ENCODE measurements at regions not wholly inside any gene's neighbourhood (a gene's known extent, or its start where the extent isn't known, plus 50 kb on each side); places are given as distances from the start of the nearest gene placed in this dataset.

DNA sequence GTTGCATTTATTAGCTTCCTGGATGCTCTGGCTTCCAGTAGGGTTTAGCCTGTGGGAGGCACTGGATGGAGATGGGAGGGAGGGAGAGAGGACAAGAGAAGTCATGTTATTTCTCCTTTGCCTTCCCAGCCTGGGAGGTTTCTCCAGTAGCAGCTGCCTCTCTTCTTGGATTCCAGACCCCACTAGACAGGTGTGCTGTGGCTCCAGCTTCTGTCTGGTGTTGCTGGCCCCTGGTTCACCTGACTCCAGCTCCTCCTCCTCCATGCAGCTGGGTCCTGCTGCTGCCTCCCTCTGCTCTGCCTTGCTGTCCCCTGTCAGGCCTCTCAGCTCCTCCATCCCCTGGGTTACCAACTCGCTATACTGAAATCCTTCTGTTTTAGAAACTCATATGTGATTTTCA lies 188.9 kb upstream of the TNP1 start:
- no peak for TF ChIP-seq ZNF331 (CRISPR knock-in tag; IDR thresholded peaks at IDR 0.05; ENCODE audit: low read depth)
- TF ChIP-seq NANOG (IDR thresholded peaks at IDR 0.05; ENCODE audit: borderline replicate concordance) = no peak
- no peak overlapping the region for H3K27ac ChIP-seq (ENCODE audit: low read depth)
- H3K4me2 ChIP-seq = no peak overlapping the region
- DNase-seq (ENCODE audit: low spot score) (no peak), ATAC-seq (peak; percentile 41; the same call in 2 of the 3 replicates)
- no peaks in the 10 kb centered on the region for H4K20me1 ChIP-seq (replicated peaks; ENCODE audit: insufficient read depth)
- no peaks in the 10 kb centered on the region for H3K27me3 ChIP-seq (ENCODE audit: insufficient read depth)
- Mint-ChIP-seq H3K4me3 (no peak overlapping the region), H3K27ac (no peak overlapping the region), H3K36me3 (ENCODE audit: low read depth) (no peaks in the 10 kb centered on the region), H3K9me3 (no peaks in the 10 kb centered on the region), H3K27me3 (ENCODE audit: insufficient read depth, low read depth, poor library complexity) (no peaks in the 10 kb centered on the region), H3K4me1 (peaks cover 9% of the 10 kb centered on the region)
- H3K9me2 ChIP-seq (ENCODE audit: insufficient read depth) = peaks cover 13% of the 10 kb centered on the region; the same call in 1 of the 2 replicates
- H3K4me3 ChIP-seq = no peak overlapping the region
- no peaks in the 10 kb centered on the region for H3K79me2 ChIP-seq (replicated peaks; ENCODE audit: insufficient read depth)
- no peaks in the 10 kb centered on the region for H3K36me3 ChIP-seq (ENCODE audit: insufficient read depth)
- H3K4me1 ChIP-seq (ENCODE audit: insufficient read depth) = no peaks in the 10 kb centered on the region
- H3F3A ChIP-seq (replicated peaks; ENCODE audit: low read depth) = no peaks in the 10 kb centered on the region
- peak overlapping the region; percentile 85; the same call in 1 of the 2 replicates for H2AFZ ChIP-seq

DNA sequence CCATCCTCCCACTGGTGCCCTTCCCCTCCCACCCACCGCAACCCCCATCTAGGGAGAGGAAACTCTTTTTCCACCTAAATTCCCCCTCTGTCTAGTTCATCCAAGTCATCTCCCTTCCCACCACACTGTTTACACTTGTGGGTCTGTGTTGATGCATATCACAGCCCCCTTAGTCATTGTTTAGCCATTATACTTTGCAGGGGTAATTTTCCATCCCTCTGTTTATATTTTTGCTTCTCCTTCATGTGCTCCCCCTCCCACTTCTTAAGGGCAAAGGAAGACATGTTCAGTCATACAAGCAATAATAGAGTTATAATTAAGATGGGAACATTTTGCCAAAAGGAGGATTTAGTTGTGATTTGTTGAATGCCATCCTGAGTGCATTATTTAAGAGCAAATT lies 187.8 kb upstream of the TNP1 start:
- peaks cover 11% of the 10 kb centered on the region; the same call in 1 of the 2 replicates for H3K9me2 ChIP-seq (ENCODE audit: insufficient read depth)
- H3K36me3 ChIP-seq (ENCODE audit: insufficient read depth) = no peaks in the 10 kb centered on the region
- Mint-ChIP-seq H3K27ac (no peak overlapping the region), H3K36me3 (ENCODE audit: low read depth) (no peaks in the 10 kb centered on the region), H3K4me3 (no peak overlapping the region), H3K4me1 (peaks cover 9% of the 10 kb centered on the region), H3K9me3 (no peaks in the 10 kb centered on the region), H3K27me3 (ENCODE audit: insufficient read depth, low read depth, poor library complexity) (no peaks in the 10 kb centered on the region)
- H3K79me2 ChIP-seq (replicated peaks; ENCODE audit: insufficient read depth) = no peaks in the 10 kb centered on the region
- H3K27me3 ChIP-seq (ENCODE audit: insufficient read depth) = no peaks in the 10 kb centered on the region
- no peak overlapping the region for H3K4me2 ChIP-seq
- DNase-seq (ENCODE audit: low spot score) = no peak
- H2AFZ ChIP-seq = no peak overlapping the region
- no peaks in the 10 kb centered on the region for H3F3A ChIP-seq (replicated peaks; ENCODE audit: low read depth)
- H3K27ac ChIP-seq (ENCODE audit: low read depth) = no peak overlapping the region
- no peaks in the 10 kb centered on the region for H3K4me1 ChIP-seq (ENCODE audit: insufficient read depth)
- H3K4me3 ChIP-seq = no peak overlapping the region
- no peak for ATAC-seq
- H4K20me1 ChIP-seq (replicated peaks; ENCODE audit: insufficient read depth) = no peaks in the 10 kb centered on the region
- TF ChIP-seq CREB1 (CRISPR knock-in tag; IDR thresholded peaks at IDR 0.05; ENCODE audit: low read depth) = no peak
- TF ChIP-seq STAT1 (IDR thresholded peaks at IDR 0.05; ENCODE audit: unreplicated experiment) = no peak
- TF ChIP-seq, protein P1, sequence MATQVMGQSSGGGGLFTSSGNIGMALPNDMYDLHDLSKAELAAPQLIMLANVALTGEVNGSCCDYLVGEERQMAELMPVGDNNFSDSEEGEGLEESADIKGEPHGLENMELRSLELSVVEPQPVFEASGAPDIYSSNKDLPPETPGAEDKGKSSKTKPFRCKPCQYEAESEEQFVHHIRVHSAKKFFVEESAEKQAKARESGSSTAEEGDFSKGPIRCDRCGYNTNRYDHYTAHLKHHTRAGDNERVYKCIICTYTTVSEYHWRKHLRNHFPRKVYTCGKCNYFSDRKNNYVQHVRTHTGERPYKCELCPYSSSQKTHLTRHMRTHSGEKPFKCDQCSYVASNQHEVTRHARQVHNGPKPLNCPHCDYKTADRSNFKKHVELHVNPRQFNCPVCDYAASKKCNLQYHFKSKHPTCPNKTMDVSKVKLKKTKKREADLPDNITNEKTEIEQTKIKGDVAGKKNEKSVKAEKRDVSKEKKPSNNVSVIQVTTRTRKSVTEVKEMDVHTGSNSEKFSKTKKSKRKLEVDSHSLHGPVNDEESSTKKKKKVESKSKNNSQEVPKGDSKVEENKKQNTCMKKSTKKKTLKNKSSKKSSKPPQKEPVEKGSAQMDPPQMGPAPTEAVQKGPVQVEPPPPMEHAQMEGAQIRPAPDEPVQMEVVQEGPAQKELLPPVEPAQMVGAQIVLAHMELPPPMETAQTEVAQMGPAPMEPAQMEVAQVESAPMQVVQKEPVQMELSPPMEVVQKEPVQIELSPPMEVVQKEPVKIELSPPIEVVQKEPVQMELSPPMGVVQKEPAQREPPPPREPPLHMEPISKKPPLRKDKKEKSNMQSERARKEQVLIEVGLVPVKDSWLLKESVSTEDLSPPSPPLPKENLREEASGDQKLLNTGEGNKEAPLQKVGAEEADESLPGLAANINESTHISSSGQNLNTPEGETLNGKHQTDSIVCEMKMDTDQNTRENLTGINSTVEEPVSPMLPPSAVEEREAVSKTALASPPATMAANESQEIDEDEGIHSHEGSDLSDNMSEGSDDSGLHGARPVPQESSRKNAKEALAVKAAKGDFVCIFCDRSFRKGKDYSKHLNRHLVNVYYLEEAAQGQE (IDR thresholded peaks at IDR 0.05; ENCODE audit: unreplicated experiment) = no peak
- TF ChIP-seq EZH2phosphoT487 (IDR thresholded peaks at IDR 0.05; ENCODE audit: unreplicated experiment) = no peak
- no peak for TF ChIP-seq ZNF114 (CRISPR knock-in tag; IDR thresholded peaks at IDR 0.05)
- no peak for TF ChIP-seq POLR2AphosphoS5 (IDR thresholded peaks at IDR 0.05; ENCODE audit: low read depth)
- TF ChIP-seq ZNF331 (CRISPR knock-in tag; IDR thresholded peaks at IDR 0.05; ENCODE audit: low read depth) = no peak
- no peak for TF ChIP-seq EZH2 (IDR thresholded peaks at IDR 0.05; ENCODE audit: low read depth, unreplicated experiment)
- no peak for TF ChIP-seq JUNB (IDR thresholded peaks at IDR 0.05; ENCODE audit: unreplicated experiment)
- TF ChIP-seq, protein P2, sequence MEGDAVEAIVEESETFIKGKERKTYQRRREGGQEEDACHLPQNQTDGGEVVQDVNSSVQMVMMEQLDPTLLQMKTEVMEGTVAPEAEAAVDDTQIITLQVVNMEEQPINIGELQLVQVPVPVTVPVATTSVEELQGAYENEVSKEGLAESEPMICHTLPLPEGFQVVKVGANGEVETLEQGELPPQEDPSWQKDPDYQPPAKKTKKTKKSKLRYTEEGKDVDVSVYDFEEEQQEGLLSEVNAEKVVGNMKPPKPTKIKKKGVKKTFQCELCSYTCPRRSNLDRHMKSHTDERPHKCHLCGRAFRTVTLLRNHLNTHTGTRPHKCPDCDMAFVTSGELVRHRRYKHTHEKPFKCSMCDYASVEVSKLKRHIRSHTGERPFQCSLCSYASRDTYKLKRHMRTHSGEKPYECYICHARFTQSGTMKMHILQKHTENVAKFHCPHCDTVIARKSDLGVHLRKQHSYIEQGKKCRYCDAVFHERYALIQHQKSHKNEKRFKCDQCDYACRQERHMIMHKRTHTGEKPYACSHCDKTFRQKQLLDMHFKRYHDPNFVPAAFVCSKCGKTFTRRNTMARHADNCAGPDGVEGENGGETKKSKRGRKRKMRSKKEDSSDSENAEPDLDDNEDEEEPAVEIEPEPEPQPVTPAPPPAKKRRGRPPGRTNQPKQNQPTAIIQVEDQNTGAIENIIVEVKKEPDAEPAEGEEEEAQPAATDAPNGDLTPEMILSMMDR (conservative IDR thresholded peaks at IDR 0.05; ENCODE audit: low read depth in 2 of 2) = no peak
- no peak for TF ChIP-seq NANOG (IDR thresholded peaks at IDR 0.05; ENCODE audit: borderline replicate concordance)
- TF ChIP-seq, protein P3, sequence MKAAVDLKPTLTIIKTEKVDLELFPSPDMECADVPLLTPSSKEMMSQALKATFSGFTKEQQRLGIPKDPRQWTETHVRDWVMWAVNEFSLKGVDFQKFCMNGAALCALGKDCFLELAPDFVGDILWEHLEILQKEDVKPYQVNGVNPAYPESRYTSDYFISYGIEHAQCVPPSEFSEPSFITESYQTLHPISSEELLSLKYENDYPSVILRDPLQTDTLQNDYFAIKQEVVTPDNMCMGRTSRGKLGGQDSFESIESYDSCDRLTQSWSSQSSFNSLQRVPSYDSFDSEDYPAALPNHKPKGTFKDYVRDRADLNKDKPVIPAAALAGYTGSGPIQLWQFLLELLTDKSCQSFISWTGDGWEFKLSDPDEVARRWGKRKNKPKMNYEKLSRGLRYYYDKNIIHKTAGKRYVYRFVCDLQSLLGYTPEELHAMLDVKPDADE (IDR thresholded peaks at IDR 0.05) = no peak
